ENCODE measurements at regions not wholly inside any gene's neighbourhood (a gene's known extent, or its start where the extent isn't known, plus 50 kb on each side); places are given as distances from the start of the nearest gene placed in this dataset.

DNA sequence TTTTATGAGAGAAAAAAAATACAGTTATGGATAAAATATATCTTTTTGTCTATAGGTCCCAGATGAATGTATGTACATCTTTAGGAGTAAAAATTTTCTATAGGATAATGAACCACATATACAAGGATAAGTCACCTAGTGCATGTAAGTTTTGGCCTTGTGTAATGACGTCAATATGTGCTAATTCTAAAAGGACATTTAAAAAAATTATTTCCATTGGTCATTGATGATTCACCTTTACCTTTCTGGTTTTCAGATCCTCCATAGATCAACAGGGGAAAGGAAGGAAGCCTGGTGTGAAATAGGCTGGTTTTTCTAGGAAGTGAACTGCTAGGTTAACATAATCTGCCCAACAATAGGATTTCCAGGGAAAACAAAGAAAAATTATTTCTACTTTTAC lies 684.3 kb upstream of the SOX9 start:
- no peaks in the 10 kb centered on the region for H3K36me3 Mint-ChIP-seq (ENCODE audit: low read depth)
- TF ChIP-seq ZNF331 (CRISPR knock-in tag; IDR thresholded peaks at IDR 0.05; ENCODE audit: low read depth) = no peak
- TF ChIP-seq ZNF114 (CRISPR knock-in tag; IDR thresholded peaks at IDR 0.05) = no peak
- TF ChIP-seq ETS1 (IDR thresholded peaks at IDR 0.05) = no peak
- TF ChIP-seq EZH2 (IDR thresholded peaks at IDR 0.05; ENCODE audit: low read depth, unreplicated experiment) = no peak
- TF ChIP-seq JUNB (IDR thresholded peaks at IDR 0.05; ENCODE audit: unreplicated experiment) = no peak
- TF ChIP-seq STAT1 (IDR thresholded peaks at IDR 0.05; ENCODE audit: unreplicated experiment) = no peak
- no peak for TF ChIP-seq EZH2phosphoT487 (IDR thresholded peaks at IDR 0.05; ENCODE audit: unreplicated experiment)
- TF ChIP-seq CREB1 (CRISPR knock-in tag; IDR thresholded peaks at IDR 0.05; ENCODE audit: low read depth) = no peak
- TF ChIP-seq NANOG (IDR thresholded peaks at IDR 0.05; ENCODE audit: borderline replicate concordance) = no peak
- Histone ChIP-seq H2AFZ (no peak overlapping the region), H3F3A (replicated peaks; ENCODE audit: low read depth) (no peaks in the 10 kb centered on the region), H3K27me3 (ENCODE audit: insufficient read depth) (no peaks in the 10 kb centered on the region), H3K4me1 (ENCODE audit: insufficient read depth) (0 out of 2 replicates have a peak, but pooled peaks cover 3% of the 10 kb centered on the region), H3K4me2 (no peak overlapping the region), H3K4me3 (no peak overlapping the region), H3K9me2 (ENCODE audit: insufficient read depth) (peaks cover 12% of the 10 kb centered on the region; the same call in 1 of the 2 replicates), H3K27ac (ENCODE audit: low read depth) (no peak overlapping the region), H3K79me2 (replicated peaks; ENCODE audit: insufficient read depth) (no peaks in the 10 kb centered on the region), H4K20me1 (replicated peaks; ENCODE audit: insufficient read depth) (no peaks in the 10 kb centered on the region), H3K36me3 (ENCODE audit: insufficient read depth) (no peaks in the 10 kb centered on the region)
- ATAC-seq = no peak
- H3K4me3 Mint-ChIP-seq = no peak overlapping the region
- H3K9me3 Mint-ChIP-seq = no peaks in the 10 kb centered on the region
- no peak for DNase-seq (ENCODE audit: low spot score)
- H3K27ac Mint-ChIP-seq = no peak overlapping the region
- H3K27me3 Mint-ChIP-seq (ENCODE audit: insufficient read depth, low read depth, poor library complexity) = no peaks in the 10 kb centered on the region
- no peaks in the 10 kb centered on the region for H3K4me1 Mint-ChIP-seq

- Mint-ChIP-seq H3K4me3 (no peak overlapping the region), H3K27ac (no peak overlapping the region), H3K4me1 (no peaks in the 10 kb centered on the region), H3K36me3 (ENCODE audit: low read depth) (no peaks in the 10 kb centered on the region), H3K9me3 (no peaks in the 10 kb centered on the region), H3K27me3 (ENCODE audit: insufficient read depth, low read depth, poor library complexity) (no peaks in the 10 kb centered on the region)
- H3K79me2 ChIP-seq (replicated peaks; ENCODE audit: insufficient read depth) = no peaks in the 10 kb centered on the region
- TF ChIP-seq STAT1 (IDR thresholded peaks at IDR 0.05; ENCODE audit: unreplicated experiment) (no peak), EZH2phosphoT487 (IDR thresholded peaks at IDR 0.05; ENCODE audit: unreplicated experiment) (no peak)
- no peak overlapping the region for H2AFZ ChIP-seq
- H3K4me2 ChIP-seq = no peak overlapping the region
- no peaks in the 10 kb centered on the region for H3K27me3 ChIP-seq (ENCODE audit: insufficient read depth)
- no peak overlapping the region for H3K4me3 ChIP-seq
- H3F3A ChIP-seq (replicated peaks; ENCODE audit: low read depth) = no peaks in the 10 kb centered on the region
- no peak overlapping the region for H3K27ac ChIP-seq (ENCODE audit: low read depth)
- no peaks in the 10 kb centered on the region for H3K36me3 ChIP-seq (ENCODE audit: insufficient read depth)
- H4K20me1 ChIP-seq (replicated peaks; ENCODE audit: insufficient read depth) = no peaks in the 10 kb centered on the region
- DNase-seq (ENCODE audit: low spot score) = no peak
- ATAC-seq = no peak
- peaks cover 13% of the 10 kb centered on the region; the same call in 1 of the 2 replicates for H3K9me2 ChIP-seq (ENCODE audit: insufficient read depth)
- H3K4me1 ChIP-seq (ENCODE audit: insufficient read depth) = 0 out of 2 replicates have a peak, but pooled peaks cover 3% of the 10 kb centered on the region
Observed at GRCh38 chr17:71437166-71437565, 683.7 kb upstream of the SOX9 start.

DNA sequence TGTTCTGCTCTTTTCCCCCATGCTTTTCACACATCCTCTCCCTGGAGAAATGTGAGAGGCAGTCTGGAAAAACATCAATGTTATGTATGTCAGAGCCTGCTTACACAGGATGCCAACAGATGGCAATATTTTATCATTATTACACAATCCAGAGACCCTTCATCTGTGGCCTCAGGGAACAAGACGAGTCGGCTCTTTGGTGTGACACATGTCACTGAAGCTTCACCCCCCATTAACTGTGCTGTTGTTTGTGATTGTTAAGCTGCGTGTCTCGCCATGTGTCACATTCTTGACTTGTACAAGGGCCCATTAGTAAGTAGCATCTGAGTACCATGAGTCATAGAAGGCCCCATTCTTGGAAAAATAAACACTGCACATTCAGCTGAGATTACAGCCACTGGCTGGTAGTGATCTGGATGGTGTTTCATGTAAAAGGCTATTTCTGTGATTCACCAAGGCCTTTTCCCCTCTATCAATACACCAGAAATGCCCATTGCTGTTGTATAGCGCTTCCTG lies 682.1 kb upstream of the SOX9 start:
- Mint-ChIP-seq H3K4me3 (no peak overlapping the region), H3K36me3 (ENCODE audit: low read depth) (no peaks in the 10 kb centered on the region), H3K27me3 (ENCODE audit: insufficient read depth, low read depth, poor library complexity) (peaks cover 4% of the 10 kb centered on the region), H3K4me1 (no peaks in the 10 kb centered on the region), H3K27ac (no peak overlapping the region), H3K9me3 (no peaks in the 10 kb centered on the region)
- H3K4me3 ChIP-seq = no peak overlapping the region
- ATAC-seq (no peak), DNase-seq (ENCODE audit: low spot score) (no peak)
- no peaks in the 10 kb centered on the region for H4K20me1 ChIP-seq (replicated peaks; ENCODE audit: insufficient read depth)
- no peaks in the 10 kb centered on the region for H3K36me3 ChIP-seq (ENCODE audit: insufficient read depth)
- no peaks in the 10 kb centered on the region for H3F3A ChIP-seq (replicated peaks; ENCODE audit: low read depth)
- no peak overlapping the region for H3K27ac ChIP-seq (ENCODE audit: low read depth)
- H3K79me2 ChIP-seq (replicated peaks; ENCODE audit: insufficient read depth) = no peaks in the 10 kb centered on the region
- no peaks in the 10 kb centered on the region for H3K27me3 ChIP-seq (ENCODE audit: insufficient read depth)
- H2AFZ ChIP-seq = no peak overlapping the region
- no peak overlapping the region for H3K4me2 ChIP-seq
- H3K9me2 ChIP-seq (ENCODE audit: insufficient read depth) = peaks cover 7% of the 10 kb centered on the region; the same call in 1 of the 2 replicates
- no peaks in the 10 kb centered on the region for H3K4me1 ChIP-seq (ENCODE audit: insufficient read depth)
- TF ChIP-seq CREB1 (CRISPR knock-in tag; IDR thresholded peaks at IDR 0.05; ENCODE audit: low read depth) (no peak), CTCF (conservative IDR thresholded peaks at IDR 0.05; ENCODE audit: low read depth in 2 of 2) (no peak), ZNF331 (CRISPR knock-in tag; IDR thresholded peaks at IDR 0.05; ENCODE audit: low read depth) (no peak), EZH2phosphoT487 (IDR thresholded peaks at IDR 0.05; ENCODE audit: unreplicated experiment) (no peak)
- TF ChIP-seq, protein P1, sequence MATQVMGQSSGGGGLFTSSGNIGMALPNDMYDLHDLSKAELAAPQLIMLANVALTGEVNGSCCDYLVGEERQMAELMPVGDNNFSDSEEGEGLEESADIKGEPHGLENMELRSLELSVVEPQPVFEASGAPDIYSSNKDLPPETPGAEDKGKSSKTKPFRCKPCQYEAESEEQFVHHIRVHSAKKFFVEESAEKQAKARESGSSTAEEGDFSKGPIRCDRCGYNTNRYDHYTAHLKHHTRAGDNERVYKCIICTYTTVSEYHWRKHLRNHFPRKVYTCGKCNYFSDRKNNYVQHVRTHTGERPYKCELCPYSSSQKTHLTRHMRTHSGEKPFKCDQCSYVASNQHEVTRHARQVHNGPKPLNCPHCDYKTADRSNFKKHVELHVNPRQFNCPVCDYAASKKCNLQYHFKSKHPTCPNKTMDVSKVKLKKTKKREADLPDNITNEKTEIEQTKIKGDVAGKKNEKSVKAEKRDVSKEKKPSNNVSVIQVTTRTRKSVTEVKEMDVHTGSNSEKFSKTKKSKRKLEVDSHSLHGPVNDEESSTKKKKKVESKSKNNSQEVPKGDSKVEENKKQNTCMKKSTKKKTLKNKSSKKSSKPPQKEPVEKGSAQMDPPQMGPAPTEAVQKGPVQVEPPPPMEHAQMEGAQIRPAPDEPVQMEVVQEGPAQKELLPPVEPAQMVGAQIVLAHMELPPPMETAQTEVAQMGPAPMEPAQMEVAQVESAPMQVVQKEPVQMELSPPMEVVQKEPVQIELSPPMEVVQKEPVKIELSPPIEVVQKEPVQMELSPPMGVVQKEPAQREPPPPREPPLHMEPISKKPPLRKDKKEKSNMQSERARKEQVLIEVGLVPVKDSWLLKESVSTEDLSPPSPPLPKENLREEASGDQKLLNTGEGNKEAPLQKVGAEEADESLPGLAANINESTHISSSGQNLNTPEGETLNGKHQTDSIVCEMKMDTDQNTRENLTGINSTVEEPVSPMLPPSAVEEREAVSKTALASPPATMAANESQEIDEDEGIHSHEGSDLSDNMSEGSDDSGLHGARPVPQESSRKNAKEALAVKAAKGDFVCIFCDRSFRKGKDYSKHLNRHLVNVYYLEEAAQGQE (IDR thresholded peaks at IDR 0.05; ENCODE audit: unreplicated experiment) = no peak

All from GM23338 (cell line).